Activated CD8-positive, alpha-beta memory T cell treated with anti-CD3 and anti-CD28 coated beads, Interleukin-2, amount 10 ng/mL, durations not matched to agents 7 days and 5 days (primary cell): ENCODE measurements at regions not wholly inside any gene's neighbourhood (a gene's known extent, or its start where the extent isn't known, plus 50 kb on each side); places are given as distances from the start of the nearest gene placed in this dataset.

ENCODE experiments used
- ATAC-seq: fragments of 150-1000 bp; cut with Tn5 transposase; one replicate; pipeline ENCODE4 v1.10.0; 2021; ENCODE audit warnings: moderate library complexity
- CTCF ChIA-PET: fragments of 350-600 bp; sonication (Branson Sonifier 250); formaldehyde crosslinking; loops from one replicate; lab custom pipeline; 2021; ENCODE audit warnings: antibody characterized with exemption; lab: Charles Lee
- DNase-seq: peaks from one replicate; pipeline ENCODE4 v3.0.0-alpha.2; 2020
- H3K27ac Mint-ChIP-seq: one replicate; pipeline ENCODE4 v1.8.0; 2021; ENCODE audit warnings: mild to moderate bottlenecking, mixed read lengths
- H3K27me3 Mint-ChIP-seq: one replicate; pipeline ENCODE4 v1.8.0; 2021; ENCODE audit warnings: mixed read lengths
- H3K36me3 Mint-ChIP-seq: one replicate; pipeline ENCODE4 v1.8.0; 2021; ENCODE audit warnings: mild to moderate bottlenecking, mixed read lengths
- H3K4me1 Mint-ChIP-seq: one replicate; pipeline ENCODE4 v1.8.0; 2021; ENCODE audit warnings: mixed read lengths
- H3K4me3 Mint-ChIP-seq: one replicate; pipeline ENCODE4 v1.8.0; 2021; ENCODE audit warnings: mild to moderate bottlenecking, moderate library complexity, mixed read lengths
- H3K9me3 Mint-ChIP-seq: one replicate; pipeline ENCODE4 v1.8.0; 2022; ENCODE audit warnings: low read depth, mixed read lengths

DNA sequence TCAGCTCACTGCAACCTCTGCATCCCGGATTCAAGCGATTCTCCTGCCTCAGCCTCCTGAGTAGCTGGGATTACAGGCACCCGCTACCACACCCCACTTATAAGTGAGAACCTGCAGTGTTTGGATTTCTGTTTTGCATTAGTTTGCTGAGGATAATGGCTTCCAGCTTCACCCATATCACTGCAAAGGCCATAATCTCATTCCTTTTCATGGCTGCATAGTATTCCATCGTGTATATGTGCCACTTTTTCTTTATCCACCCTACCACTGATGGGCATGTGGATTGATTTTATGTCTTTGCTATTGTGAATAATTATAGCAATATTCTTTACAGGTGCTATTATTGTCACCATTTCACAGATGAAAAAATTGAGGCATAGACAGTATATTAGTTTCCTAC is 301.0 kb upstream of the MAF start:
- Mint-ChIP-seq H3K27ac (no peak overlapping the region), H3K36me3 (no peaks in the 10 kb centered on the region), H3K4me1 (no peaks in the 10 kb centered on the region), H3K27me3 (no peaks in the 10 kb centered on the region), H3K9me3 (peaks cover 2% of the 10 kb centered on the region), H3K4me3 (no peak overlapping the region)
- DNase-seq (no peak), ATAC-seq (no peak)
- CTCF ChIA-PET, result no interaction called here

DNA sequence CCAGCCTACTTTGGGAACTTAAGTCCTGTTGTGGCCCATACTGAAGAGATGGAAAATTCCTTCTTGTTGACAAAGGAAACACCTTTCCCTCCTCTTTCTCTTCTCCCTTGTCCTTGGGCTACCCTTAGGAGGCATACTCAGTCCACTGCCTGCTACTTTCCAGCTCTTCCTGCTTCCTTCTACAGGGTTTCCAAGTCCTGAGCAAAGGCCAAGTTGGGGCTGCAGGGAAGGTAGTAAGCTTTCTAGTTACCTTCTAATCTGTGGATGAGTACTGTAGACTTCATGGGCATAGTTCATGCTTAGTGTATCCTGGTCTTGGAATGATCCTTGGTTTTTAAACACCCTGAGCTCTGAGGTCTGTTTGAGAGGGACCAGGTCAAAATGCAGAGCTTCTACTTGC is 299.2 kb upstream of the MAF start:
- H3K4me3 Mint-ChIP-seq, result no peak overlapping the region
- DNase-seq (no peak), ATAC-seq (no peak)
- H3K4me1 Mint-ChIP-seq, result no peaks in the 10 kb centered on the region
- H3K27me3 Mint-ChIP-seq, result no peaks in the 10 kb centered on the region
- H3K9me3 Mint-ChIP-seq, result peaks cover 2% of the 10 kb centered on the region
- H3K27ac Mint-ChIP-seq, result no peak overlapping the region
- CTCF ChIA-PET, result no interaction called here
- no peaks in the 10 kb centered on the region for H3K36me3 Mint-ChIP-seq

DNA sequence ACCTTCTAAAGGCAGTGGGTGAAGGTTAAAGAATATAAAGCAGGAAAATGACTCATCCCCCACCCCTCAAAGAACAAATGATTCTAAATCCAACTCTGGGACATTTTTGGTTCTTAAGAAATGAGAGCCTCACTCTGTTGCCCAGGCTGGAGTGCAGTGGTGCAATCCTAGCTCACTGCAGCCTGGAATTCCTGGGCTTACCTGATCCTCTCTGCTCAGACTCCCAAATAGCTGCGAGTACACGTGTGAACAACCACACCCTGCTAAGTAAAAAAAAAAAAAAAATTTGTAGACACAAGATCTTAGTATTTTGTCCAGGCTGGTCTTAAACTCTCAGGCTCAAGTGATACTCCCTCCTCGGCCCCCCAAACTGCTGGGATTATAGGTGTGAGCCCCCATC is 298.8 kb upstream of the MAF start:
- H3K4me3 Mint-ChIP-seq, result no peak overlapping the region
- CTCF ChIA-PET, result no interaction called here

DNA sequence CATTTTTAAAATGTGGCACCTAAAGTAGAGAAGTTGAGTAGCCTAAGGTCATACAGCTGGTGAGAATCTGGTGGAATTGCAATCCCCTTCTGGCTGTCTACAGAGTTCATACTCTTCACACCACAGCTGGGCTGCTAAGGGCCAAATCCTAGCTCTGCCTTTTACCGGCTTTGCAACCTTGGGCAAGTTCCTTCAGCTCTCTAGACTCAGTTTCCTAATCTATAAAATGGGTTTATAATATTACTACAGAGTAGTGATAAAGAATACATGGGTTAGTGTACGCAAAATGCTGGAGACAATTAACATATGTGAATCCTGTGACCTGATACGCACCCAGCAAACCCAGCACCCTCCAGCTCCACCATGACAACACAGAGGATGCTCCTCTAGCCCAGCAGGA is 298.2 kb upstream of the MAF start:
- DNase-seq (no peak), ATAC-seq (no peak)
- H3K27ac Mint-ChIP-seq, result no peak overlapping the region
- no peak overlapping the region for H3K4me3 Mint-ChIP-seq
- H3K9me3 Mint-ChIP-seq, result peaks cover 2% of the 10 kb centered on the region
- no peaks in the 10 kb centered on the region for H3K4me1 Mint-ChIP-seq
- CTCF ChIA-PET, result no interaction called here
- no peaks in the 10 kb centered on the region for H3K27me3 Mint-ChIP-seq
- H3K36me3 Mint-ChIP-seq, result no peaks in the 10 kb centered on the region

More for the DNA sequence above, 298.8 kb upstream of the MAF start:
- Mint-ChIP-seq H3K4me1 (no peaks in the 10 kb centered on the region), H3K9me3 (peaks cover 2% of the 10 kb centered on the region), H3K27me3 (no peaks in the 10 kb centered on the region), H3K36me3 (no peaks in the 10 kb centered on the region), H3K27ac (no peak overlapping the region)
- DNase-seq, result no peak
- no peak for ATAC-seq

DNA sequence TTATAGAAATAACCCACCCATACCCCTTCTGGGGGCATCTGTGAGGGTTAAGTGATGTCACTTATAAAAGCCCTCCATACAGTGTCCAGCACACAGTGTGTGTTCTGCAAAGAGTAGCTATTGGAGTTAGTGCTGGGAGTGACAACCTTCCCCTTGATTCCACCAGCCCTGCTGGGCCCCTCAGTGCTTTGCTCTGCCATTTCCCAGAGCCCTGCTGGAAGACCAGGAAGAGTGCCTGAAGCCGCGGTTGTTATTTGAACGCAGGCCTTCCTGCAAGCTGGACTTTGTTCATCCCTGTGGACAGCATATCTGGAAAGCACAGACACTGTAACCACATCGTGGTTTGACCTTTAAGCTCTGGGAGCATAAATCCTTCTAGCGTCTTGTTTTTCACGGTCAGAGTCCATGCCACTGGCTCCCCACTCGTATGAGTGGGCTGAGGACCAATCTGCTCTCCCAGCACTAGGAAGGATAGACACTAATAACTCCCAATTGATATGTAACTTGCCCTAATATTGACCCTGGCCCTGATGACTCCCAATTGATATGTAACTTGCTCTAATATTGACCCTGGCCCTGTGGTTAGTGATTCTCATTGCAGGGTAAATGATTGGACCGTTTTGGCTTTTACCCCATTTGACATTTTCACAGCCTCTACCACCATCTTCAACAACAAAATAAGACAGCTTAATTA is 297.1 kb upstream of the MAF start:
- DNase-seq (no peak), ATAC-seq (no peak)
- peaks cover 2% of the 10 kb centered on the region for H3K9me3 Mint-ChIP-seq
- H3K27ac Mint-ChIP-seq, result no peak overlapping the region
- no peak overlapping the region for H3K4me3 Mint-ChIP-seq
- no peaks in the 10 kb centered on the region for H3K27me3 Mint-ChIP-seq
- H3K4me1 Mint-ChIP-seq, result no peaks in the 10 kb centered on the region
- no peaks in the 10 kb centered on the region for H3K36me3 Mint-ChIP-seq
- CTCF ChIA-PET, result no interaction called here

DNA sequence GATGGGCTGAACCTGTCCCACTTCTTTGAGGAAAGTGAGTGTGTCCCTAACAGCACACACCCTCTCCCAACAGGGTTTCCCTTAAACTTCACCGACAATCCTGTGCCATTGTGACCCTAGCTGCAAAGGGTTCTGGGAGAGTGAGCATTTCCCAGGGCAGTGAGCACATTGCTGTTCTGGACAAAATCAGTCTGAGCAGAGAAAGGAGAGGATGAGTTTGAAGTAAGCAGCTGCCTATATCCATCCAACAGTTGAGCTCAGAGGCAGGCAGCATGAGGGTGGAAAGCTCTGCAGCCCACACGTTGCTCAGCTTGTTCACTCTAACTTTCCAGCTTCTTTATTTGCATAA is 296.5 kb upstream of the MAF start:
- ATAC-seq, result no peak
- no peak for DNase-seq
- Mint-ChIP-seq H3K9me3 (peaks cover 2% of the 10 kb centered on the region), H3K36me3 (no peaks in the 10 kb centered on the region), H3K4me3 (no peak overlapping the region), H3K4me1 (no peaks in the 10 kb centered on the region), H3K27me3 (no peaks in the 10 kb centered on the region), H3K27ac (no peak overlapping the region)
- CTCF ChIA-PET, result no interaction called here

GRCh38 chr16:79895917-79896203 is 295.3 kb upstream of the MAF start:
- no peaks in the 10 kb centered on the region for H3K27me3 Mint-ChIP-seq
- no peaks in the 10 kb centered on the region for H3K36me3 Mint-ChIP-seq
- no peaks in the 10 kb centered on the region for H3K4me1 Mint-ChIP-seq
- no peak overlapping the region for H3K4me3 Mint-ChIP-seq
- CTCF ChIA-PET, result no interaction called here
- H3K27ac Mint-ChIP-seq, result no peak overlapping the region
- DNase-seq (no peak), ATAC-seq (no peak)
- no peaks in the 10 kb centered on the region for H3K9me3 Mint-ChIP-seq

- CTCF ChIA-PET, result no interaction called here
Observed at GRCh38 chr16:79895053-79895916, 294.7 kb upstream of the MAF start.

DNA sequence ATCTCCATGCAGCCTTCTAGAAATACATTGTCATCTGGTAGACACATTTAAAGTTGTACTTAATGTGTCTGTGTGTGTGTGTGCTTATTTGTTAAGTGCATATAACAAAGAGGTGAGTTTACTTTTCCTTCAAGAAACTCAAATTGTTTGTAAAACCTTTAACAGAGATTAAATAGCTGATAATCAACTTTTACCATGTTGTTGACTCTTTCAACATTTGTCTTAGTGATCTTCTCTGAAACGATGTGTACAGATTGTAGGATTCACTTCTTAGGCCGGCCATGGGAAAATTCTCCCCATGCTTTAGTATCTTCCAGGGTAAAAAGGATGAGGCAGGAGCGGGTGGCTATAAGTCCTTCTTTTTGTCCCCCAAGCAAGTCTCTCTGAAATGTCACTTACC is 292.9 kb upstream of the MAF start:
- H3K9me3 Mint-ChIP-seq, result no peaks in the 10 kb centered on the region
- H3K36me3 Mint-ChIP-seq, result no peaks in the 10 kb centered on the region
- CTCF ChIA-PET, result no interaction called here
- H3K27ac Mint-ChIP-seq, result no peak overlapping the region
- H3K27me3 Mint-ChIP-seq, result no peaks in the 10 kb centered on the region
- DNase-seq (no peak), ATAC-seq (no peak)
- no peaks in the 10 kb centered on the region for H3K4me1 Mint-ChIP-seq
- H3K4me3 Mint-ChIP-seq, result no peak overlapping the region

More at GRCh38 chr16:79895053-79895916, 294.7 kb upstream of the MAF start:
- DNase-seq (no peak), ATAC-seq (no peak)
- Mint-ChIP-seq H3K36me3 (no peaks in the 10 kb centered on the region), H3K9me3 (no peaks in the 10 kb centered on the region), H3K27ac (no peak overlapping the region), H3K4me3 (no peak overlapping the region), H3K27me3 (no peaks in the 10 kb centered on the region), H3K4me1 (no peaks in the 10 kb centered on the region)

DNA sequence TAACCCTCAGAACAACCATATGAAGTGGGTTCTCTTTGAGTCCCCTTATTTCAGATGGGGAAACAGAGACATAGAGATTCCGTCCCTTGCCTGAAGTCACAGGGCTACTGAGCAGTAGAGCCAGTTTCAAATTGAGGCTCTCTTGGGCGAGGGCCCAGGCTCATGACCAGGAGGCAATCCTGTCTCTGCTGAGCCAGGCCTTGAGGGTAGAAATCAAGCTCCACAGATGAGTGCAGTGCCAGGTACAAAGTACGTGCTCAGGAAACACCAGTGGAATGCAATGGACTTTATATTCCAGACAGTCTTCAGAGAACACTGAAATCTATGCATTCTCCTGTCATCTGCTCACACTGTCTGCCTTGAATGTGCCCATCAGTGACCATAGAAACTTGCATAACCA is 291.7 kb upstream of the MAF start:
- Mint-ChIP-seq H3K27ac (no peak overlapping the region), H3K27me3 (no peaks in the 10 kb centered on the region), H3K4me1 (no peaks in the 10 kb centered on the region), H3K36me3 (no peaks in the 10 kb centered on the region), H3K9me3 (no peaks in the 10 kb centered on the region), H3K4me3 (no peak overlapping the region)
- ATAC-seq, result no peak
- no peak for DNase-seq
- CTCF ChIA-PET, result no interaction called here

DNA sequence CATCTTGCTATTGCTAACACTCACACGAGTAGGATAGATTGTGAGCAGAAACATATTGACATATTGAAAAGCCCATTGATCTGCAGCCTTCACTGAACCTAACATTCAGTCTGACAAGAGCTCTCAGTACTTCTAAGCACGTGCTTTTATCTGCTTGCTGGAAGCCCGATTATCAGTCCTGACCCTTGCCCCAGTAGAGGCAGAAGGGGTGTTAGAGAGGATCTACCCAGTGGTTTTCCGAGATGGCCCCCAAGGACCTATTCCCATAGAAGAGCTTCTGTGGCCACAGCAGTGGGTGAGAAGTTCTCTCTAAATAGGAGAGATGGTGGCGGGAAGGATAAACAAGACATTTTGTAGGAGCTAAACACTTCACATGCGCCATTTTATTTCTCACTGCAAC is 290.9 kb upstream of the MAF start:
- CTCF ChIA-PET, result no interaction called here
- Mint-ChIP-seq H3K36me3 (no peaks in the 10 kb centered on the region), H3K27ac (no peak overlapping the region), H3K9me3 (no peaks in the 10 kb centered on the region), H3K4me3 (no peak overlapping the region), H3K4me1 (no peaks in the 10 kb centered on the region), H3K27me3 (no peaks in the 10 kb centered on the region)
- no peak for ATAC-seq
- no peak for DNase-seq

DNA sequence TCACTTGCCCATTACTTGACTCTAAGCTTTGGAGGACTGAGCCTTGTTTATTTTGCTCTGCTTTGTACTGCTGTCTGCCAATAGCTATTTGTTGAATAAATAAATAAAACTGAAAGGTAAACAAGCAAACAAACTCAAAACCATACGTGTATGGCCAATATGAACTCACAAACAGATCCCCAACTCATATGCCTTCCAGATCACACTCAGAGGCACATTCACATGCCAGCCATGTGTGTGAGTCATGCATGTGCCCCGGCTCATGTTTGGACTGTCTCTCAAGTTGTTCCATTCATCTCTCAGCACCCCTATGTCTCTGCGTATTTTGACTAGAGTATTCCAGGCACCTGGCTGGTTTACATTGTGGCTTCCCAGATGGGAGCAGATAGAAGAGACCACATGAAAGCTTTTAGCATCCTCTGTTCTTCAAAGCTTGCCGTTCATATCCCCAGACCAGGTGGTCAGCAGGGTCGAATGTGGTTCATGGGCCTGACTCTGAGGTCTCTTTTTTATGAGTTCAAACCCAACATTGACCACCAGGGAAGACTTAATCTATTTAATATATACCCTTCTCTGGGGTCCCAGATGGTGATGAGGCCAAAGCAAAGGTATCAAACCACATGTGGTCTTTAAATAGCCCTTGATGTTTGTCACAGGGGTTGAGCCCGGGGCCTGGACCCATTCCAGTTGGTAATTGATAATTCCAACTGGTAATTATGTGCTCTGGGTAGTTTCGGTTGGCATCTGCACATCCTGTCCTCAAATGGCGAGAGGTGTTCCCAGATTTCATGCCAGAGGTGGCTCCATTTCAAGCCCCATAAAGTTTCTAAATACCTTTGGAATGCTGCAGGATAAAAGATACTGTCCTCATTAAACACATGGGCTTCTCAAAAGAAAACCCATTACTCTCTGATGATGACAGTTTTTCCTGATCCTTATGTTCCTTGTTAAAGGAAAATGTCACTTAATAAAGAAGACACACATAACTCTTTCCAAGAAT is 287.3 kb upstream of the MAF start:
- no peaks in the 10 kb centered on the region for H3K4me1 Mint-ChIP-seq
- no peak overlapping the region for H3K4me3 Mint-ChIP-seq
- H3K27ac Mint-ChIP-seq, result no peak overlapping the region
- ATAC-seq, result no peak
- H3K27me3 Mint-ChIP-seq, result peaks cover 3% of the 10 kb centered on the region
- H3K36me3 Mint-ChIP-seq, result no peaks in the 10 kb centered on the region
- no peaks in the 10 kb centered on the region for H3K9me3 Mint-ChIP-seq
- DNase-seq, result no peak
- CTCF ChIA-PET, result no interaction called here

- no peak for ATAC-seq
- Mint-ChIP-seq H3K36me3 (no peaks in the 10 kb centered on the region), H3K9me3 (no peaks in the 10 kb centered on the region), H3K27me3 (peaks cover 6% of the 10 kb centered on the region), H3K4me1 (no peaks in the 10 kb centered on the region), H3K4me3 (no peak overlapping the region), H3K27ac (no peak overlapping the region)
- CTCF ChIA-PET, result no interaction called here
- DNase-seq, result no peak
Observed at GRCh38 chr16:79885320-79885719, 284.8 kb upstream of the MAF start.
